ENCODE measurements at regions not wholly inside any gene's neighbourhood (a gene's known extent, or its start where the extent isn't known, plus 50 kb on each side); places are given as distances from the start of the nearest gene placed in this dataset.
"Not testable (repeated sequence)": the region's sequence is repeated elsewhere in the genome, so short reads cannot be mapped to it uniquely, and the experiment has no call there.

GRCh38 chr10:6984971-6985370, 404.9 kb upstream of the PRKCQ start:
- no peak for DNase-seq (ENCODE audit: low read depth)

GRCh38 chr10:6984016-6984415, 403.9 kb upstream of the PRKCQ start:
- DNase-seq (ENCODE audit: low read depth): not testable (repeated sequence)

- DNase-seq (ENCODE audit: low read depth): no peak
Measured at GRCh38 chr10:6980353-6980752, 400.3 kb upstream of the PRKCQ start.

GRCh38 chr10:6979371-6979770, 399.3 kb upstream of the PRKCQ start:
- no peak for DNase-seq (ENCODE audit: low read depth)

- DNase-seq (ENCODE audit: low read depth): no peak
Measured at GRCh38 chr10:6978187-6978627, 398.1 kb upstream of the PRKCQ start.

- no peak for DNase-seq (ENCODE audit: low read depth)
Measured at GRCh38 chr10:6977398-6978186, 397.5 kb upstream of the PRKCQ start.

- no peak for DNase-seq (ENCODE audit: low read depth)
Measured at GRCh38 chr10:6973899-6974298, 393.8 kb upstream of the PRKCQ start.

GRCh38 chr10:6972226-6972625, 392.1 kb upstream of the PRKCQ start:
- no peak for DNase-seq (ENCODE audit: low read depth)

- DNase-seq (ENCODE audit: low read depth): no peak
Measured at GRCh38 chr10:6969659-6970058, 389.6 kb upstream of the PRKCQ start.

GRCh38 chr10:6964543-6964942, 384.5 kb upstream of the PRKCQ start:
- no peak for DNase-seq (ENCODE audit: low read depth)

GRCh38 chr10:6962576-6962975, 382.5 kb upstream of the PRKCQ start:
- no peak for DNase-seq (ENCODE audit: low read depth)

- no peak for DNase-seq (ENCODE audit: low read depth)
Measured at GRCh38 chr10:6958711-6959110, 378.6 kb upstream of the PRKCQ start.

- DNase-seq (ENCODE audit: low read depth): no peak
Measured at GRCh38 chr10:6958254-6958653, 378.2 kb upstream of the PRKCQ start.

GRCh38 chr10:6957851-6958250, 377.8 kb upstream of the PRKCQ start:
- DNase-seq (ENCODE audit: low read depth): no peak

GRCh38 chr10:6956562-6956961, 376.5 kb upstream of the PRKCQ start:
- DNase-seq (ENCODE audit: low read depth): no peak

- no peak for DNase-seq (ENCODE audit: low read depth)
Measured at GRCh38 chr10:6953271-6953801, 373.3 kb upstream of the PRKCQ start.

GRCh38 chr10:6951732-6952131, 371.7 kb upstream of the PRKCQ start:
- DNase-seq (ENCODE audit: low read depth): no peak

GRCh38 chr10:6950133-6950532, 370.1 kb upstream of the PRKCQ start:
- no peak for DNase-seq (ENCODE audit: low read depth)

- DNase-seq (ENCODE audit: low read depth): no peak
Measured at GRCh38 chr10:6944436-6944835, 364.4 kb upstream of the PRKCQ start.

- no peak for DNase-seq (ENCODE audit: low read depth)
Measured at GRCh38 chr10:6938384-6938783, 358.3 kb upstream of the PRKCQ start.

- no peak for DNase-seq (ENCODE audit: low read depth)
Measured at GRCh38 chr10:6936931-6937330, 356.9 kb upstream of the PRKCQ start.

- DNase-seq (ENCODE audit: low read depth): no peak
Measured at GRCh38 chr10:6929148-6929830, 349.2 kb upstream of the PRKCQ start.

GRCh38 chr10:6928586-6928985, 348.5 kb upstream of the PRKCQ start:
- no peak for DNase-seq (ENCODE audit: low read depth)

Measured in CMK (cell line).